ENCODE measurements at regions not wholly inside any gene's neighbourhood (a gene's known extent, or its start where the extent isn't known, plus 50 kb on each side); places are given as distances from the start of the nearest gene placed in this dataset.

DNA sequence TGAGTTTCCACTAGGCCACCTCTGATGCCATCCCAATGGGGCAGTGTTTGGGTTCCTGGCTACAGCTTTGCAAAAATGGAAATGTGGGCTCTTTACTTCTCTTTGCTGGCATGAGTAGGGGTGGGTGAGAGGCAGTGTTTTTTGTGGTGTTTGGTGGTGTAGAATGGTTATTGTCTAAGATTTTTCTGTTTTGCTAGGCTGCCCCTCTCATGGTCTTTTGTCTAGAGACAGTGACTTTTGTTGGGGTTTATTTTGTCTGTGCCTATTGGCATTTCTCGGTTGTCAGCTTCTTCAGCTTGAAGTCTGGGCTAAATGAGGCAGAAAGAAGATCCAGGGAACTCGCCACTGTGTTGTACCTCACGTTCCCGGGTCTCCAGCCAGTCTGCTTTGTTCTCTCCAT is 112.1 kb downstream of the CENPF start:
- H3K4me3 ChIP-seq (ENCODE audit: low read depth, low read length), result no peak overlapping the region
- TF ChIP-seq, protein P1, sequence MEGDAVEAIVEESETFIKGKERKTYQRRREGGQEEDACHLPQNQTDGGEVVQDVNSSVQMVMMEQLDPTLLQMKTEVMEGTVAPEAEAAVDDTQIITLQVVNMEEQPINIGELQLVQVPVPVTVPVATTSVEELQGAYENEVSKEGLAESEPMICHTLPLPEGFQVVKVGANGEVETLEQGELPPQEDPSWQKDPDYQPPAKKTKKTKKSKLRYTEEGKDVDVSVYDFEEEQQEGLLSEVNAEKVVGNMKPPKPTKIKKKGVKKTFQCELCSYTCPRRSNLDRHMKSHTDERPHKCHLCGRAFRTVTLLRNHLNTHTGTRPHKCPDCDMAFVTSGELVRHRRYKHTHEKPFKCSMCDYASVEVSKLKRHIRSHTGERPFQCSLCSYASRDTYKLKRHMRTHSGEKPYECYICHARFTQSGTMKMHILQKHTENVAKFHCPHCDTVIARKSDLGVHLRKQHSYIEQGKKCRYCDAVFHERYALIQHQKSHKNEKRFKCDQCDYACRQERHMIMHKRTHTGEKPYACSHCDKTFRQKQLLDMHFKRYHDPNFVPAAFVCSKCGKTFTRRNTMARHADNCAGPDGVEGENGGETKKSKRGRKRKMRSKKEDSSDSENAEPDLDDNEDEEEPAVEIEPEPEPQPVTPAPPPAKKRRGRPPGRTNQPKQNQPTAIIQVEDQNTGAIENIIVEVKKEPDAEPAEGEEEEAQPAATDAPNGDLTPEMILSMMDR (IDR thresholded peaks at IDR 0.05; ENCODE audit: low read depth, low read length), result no peak

GRCh38 chr1:214717351-214717750 is 114.4 kb downstream of the CENPF start:
- TF ChIP-seq, protein P1 (IDR thresholded peaks at IDR 0.05; ENCODE audit: low read depth, low read length), result no peak
- no peak overlapping the region for H3K4me3 ChIP-seq (ENCODE audit: low read depth, low read length)

DNA sequence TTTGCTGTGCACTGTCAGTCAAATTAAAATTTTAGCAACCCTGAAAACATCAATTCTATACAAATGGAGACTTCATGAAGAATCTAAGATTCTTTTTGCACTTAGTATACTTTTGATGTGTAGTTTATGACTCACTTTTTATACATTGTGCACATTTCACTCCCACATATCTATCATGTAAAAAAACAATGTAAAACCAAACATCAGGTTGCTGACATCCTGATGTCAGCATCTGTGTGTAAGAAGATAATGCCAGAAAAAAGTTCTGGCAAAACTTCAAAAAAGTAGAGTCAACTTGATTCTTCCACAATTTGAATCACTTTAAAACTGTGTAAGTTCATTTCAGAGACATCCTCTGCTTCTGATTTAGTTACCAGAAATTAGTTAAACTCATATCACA is 115.7 kb downstream of the CENPF start:
- TF ChIP-seq, protein P1 (IDR thresholded peaks at IDR 0.05; ENCODE audit: low read depth, low read length), result no peak
- H3K4me3 ChIP-seq (ENCODE audit: low read depth, low read length), result no peak overlapping the region

DNA sequence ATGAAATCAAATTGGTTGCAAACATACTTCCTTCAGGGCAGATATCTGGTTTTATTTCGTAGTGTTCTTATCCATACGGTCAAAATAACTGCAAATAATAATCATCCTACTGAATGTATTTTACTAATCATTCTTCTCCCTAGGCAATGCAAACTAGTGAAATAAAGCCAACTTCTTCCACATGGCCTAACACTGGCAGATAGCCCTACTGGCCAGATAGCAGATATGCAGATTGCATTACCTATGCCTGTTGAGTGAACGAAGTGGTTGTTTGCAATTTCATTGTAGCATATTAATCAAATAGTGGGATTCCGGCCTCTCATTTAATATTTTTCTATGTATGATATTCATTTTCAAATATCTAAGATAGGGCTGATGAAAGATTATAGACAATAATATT is 116.2 kb downstream of the CENPF start:
- no peak overlapping the region for H3K4me3 ChIP-seq (ENCODE audit: low read depth, low read length)
- TF ChIP-seq, protein P1 (IDR thresholded peaks at IDR 0.05; ENCODE audit: low read depth, low read length), result no peak

DNA sequence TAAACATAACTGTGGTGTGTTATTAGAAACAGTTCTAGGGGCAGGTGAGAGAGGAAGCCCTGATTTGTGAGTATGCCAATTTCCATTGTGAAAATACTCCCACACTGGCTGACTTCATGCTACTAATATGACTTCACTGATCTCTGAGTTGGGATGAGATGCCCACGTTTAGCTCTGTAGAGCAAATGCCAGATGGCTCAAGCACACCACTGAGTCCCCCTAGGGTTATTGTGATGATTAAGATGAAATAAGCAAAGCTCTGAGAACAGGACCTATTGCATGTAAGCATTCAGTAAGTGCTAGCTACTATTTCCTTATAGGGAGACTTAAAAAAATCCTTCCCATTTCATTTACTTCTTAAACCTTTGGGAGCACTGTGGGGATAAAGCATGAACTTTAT is 117.6 kb downstream of the CENPF start:
- TF ChIP-seq, protein P1 (IDR thresholded peaks at IDR 0.05; ENCODE audit: low read depth, low read length), result no peak
- H3K4me3 ChIP-seq (ENCODE audit: low read depth, low read length), result no peak overlapping the region

DNA sequence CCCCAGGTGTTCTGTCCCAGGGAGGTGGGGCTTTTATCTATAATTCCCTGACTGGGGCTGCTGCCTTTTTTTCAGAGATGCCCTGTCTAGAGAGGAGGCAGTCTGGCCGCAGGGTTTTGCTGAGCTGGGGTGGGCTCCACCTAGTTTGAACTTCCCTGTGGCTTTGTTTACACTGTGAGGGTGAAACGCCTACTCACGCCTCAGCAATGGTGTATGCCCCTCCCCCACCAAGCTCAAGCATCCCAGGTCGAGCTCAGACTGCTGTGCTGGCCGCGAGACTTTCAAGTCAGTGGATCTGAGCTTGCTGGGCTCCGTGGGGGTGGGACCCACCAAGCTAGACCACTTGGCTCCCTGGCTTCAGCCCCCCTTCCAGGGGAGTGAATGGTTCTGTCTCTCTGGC is 124.3 kb downstream of the CENPF start:
- H3K4me3 ChIP-seq (ENCODE audit: low read depth, low read length), result no peak overlapping the region
- TF ChIP-seq, protein P1 (IDR thresholded peaks at IDR 0.05; ENCODE audit: low read depth, low read length), result no peak

GRCh38 chr1:214739621-214740238 is 136.7 kb downstream of the CENPF start:
- no peak overlapping the region for H3K4me3 ChIP-seq (ENCODE audit: low read depth, low read length)
- TF ChIP-seq, protein P1 (IDR thresholded peaks at IDR 0.05; ENCODE audit: low read depth, low read length), result no peak

All from WI38 (cell line).